Panc1 (cell line): ENCODE measurements at regions not wholly inside any gene's neighbourhood (a gene's known extent, or its start where the extent isn't known, plus 50 kb on each side); places are given as distances from the start of the nearest gene placed in this dataset.

Experiments used
- CTCF ChIP-seq: fragments of 450-650 bp; IDR thresholded peaks from 2 replicates; pipeline ENCODE4 v1.5.1; 2017; ENCODE audit warnings: mild to moderate bottlenecking
- POLR2AphosphoS5 ChIP-seq: IDR thresholded peaks from 2 replicates; pipeline ENCODE4 v1.6.1; 2012; ENCODE audit warnings: mild to moderate bottlenecking, low read depth, low read length, moderate library complexity
- SIN3A ChIP-seq: IDR thresholded peaks from 2 replicates; pipeline ENCODE4 v1.6.1; 2012; ENCODE audit warnings: low read depth, mild to moderate bottlenecking, low read length, moderate library complexity, borderline replicate concordance; ENCODE audit not compliant: insufficient read depth
- TCF7L2 ChIP-seq: IDR thresholded peaks from 2 replicates; pipeline ENCODE4 v1.6.1; 2011; ENCODE audit warnings: mild to moderate bottlenecking, low read depth, low read length, inconsistent platforms

- TF ChIP-seq CTCF (no peak), SIN3A (no peak), POLR2AphosphoS5 (no peak), TCF7L2 (no peak)
Measured at GRCh38 chr10:121235692-121236091, 362.6 kb downstream of the FGFR2 start.
